ENCODE measurements at regions not wholly inside any gene's neighbourhood (a gene's known extent, or its start where the extent isn't known, plus 50 kb on each side); places are given as distances from the start of the nearest gene placed in this dataset.

DNA sequence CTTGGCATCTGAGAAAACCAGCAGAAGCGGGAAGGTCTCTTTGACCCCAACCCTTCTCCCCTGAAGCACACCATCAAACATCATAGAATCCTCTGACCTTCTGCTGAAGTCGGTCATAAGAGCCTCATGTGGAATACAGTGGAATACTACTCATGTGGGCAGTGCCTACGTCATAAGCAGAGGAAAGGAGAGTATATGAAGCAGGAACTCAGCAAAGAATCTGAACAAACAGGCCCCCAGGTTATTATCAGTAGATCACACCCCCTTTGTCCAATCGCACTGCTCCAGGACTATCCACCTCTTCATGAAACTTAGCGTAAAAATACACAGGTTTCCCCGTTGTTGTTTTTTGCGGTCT, 394.1 kb upstream of the PROK2 start:
- Histone ChIP-seq H3K27ac (no peak overlapping the region), H3K27me3 (ENCODE audit: insufficient read depth, low read depth) (peaks cover 4% of the 10 kb centered on the region; the same call in 1 of the 2 replicates), H3K4me2 (no peak overlapping the region), H4K20me1 (ENCODE audit: insufficient read depth) (no peaks in the 10 kb centered on the region), H3K4me3 (IDR thresholded peaks at IDR 0.05; ENCODE audit: insufficient read depth, low read depth, low read length) (no peak overlapping the region), H2AFZ (ENCODE audit: low read depth) (no peak overlapping the region), H3K4me1 (ENCODE audit: low read depth, poor library complexity, severe bottlenecking) (peaks cover 37% of the 10 kb centered on the region), H3K36me3 (ENCODE audit: insufficient read depth) (no peaks in the 10 kb centered on the region), H3K9ac (no peak overlapping the region), H3K79me2 (ENCODE audit: insufficient read depth, low read depth) (no peaks in the 10 kb centered on the region)
- TF ChIP-seq, protein P1, sequence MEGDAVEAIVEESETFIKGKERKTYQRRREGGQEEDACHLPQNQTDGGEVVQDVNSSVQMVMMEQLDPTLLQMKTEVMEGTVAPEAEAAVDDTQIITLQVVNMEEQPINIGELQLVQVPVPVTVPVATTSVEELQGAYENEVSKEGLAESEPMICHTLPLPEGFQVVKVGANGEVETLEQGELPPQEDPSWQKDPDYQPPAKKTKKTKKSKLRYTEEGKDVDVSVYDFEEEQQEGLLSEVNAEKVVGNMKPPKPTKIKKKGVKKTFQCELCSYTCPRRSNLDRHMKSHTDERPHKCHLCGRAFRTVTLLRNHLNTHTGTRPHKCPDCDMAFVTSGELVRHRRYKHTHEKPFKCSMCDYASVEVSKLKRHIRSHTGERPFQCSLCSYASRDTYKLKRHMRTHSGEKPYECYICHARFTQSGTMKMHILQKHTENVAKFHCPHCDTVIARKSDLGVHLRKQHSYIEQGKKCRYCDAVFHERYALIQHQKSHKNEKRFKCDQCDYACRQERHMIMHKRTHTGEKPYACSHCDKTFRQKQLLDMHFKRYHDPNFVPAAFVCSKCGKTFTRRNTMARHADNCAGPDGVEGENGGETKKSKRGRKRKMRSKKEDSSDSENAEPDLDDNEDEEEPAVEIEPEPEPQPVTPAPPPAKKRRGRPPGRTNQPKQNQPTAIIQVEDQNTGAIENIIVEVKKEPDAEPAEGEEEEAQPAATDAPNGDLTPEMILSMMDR (conservative IDR thresholded peaks at IDR 0.05; ENCODE audit: low read depth, low read length): no peak

DNA sequence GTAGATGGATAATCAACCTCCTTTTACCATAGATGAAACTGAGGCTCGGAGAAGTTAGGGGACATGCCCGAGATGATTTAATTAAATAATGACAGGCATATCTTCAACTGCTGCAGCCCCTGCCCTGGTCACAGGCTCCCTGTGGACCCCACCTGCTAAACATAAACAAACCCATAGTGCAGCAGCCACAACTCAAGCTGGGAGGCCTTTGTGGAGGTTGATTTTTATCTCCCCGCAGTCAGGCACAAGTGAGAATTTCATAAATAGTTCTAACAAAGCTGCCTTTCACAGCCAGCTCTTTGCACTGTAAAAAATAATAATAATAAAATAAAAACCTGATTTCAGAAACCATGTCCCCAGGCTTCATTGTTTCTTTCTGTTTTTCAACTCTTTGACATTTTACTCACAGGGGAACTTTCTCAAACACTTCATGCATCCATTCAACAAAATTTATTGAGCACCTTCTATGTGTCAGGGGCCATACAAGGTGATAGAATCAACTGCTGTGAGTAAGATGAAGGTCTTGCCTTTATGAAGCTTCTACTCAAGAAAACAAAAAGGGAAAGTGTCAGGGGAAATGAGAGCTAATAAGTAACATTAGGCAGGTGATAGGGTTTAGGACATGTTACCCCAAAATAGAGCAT, 393.6 kb upstream of the PROK2 start:
- Histone ChIP-seq H3K4me3 (IDR thresholded peaks at IDR 0.05; ENCODE audit: insufficient read depth, low read depth, low read length) (no peak overlapping the region), H3K4me2 (peak overlapping the region; percentile 66; the same call in 1 of the 2 replicates), H3K36me3 (ENCODE audit: insufficient read depth) (no peaks in the 10 kb centered on the region), H3K4me1 (ENCODE audit: low read depth, poor library complexity, severe bottlenecking) (peaks cover 37% of the 10 kb centered on the region), H3K27me3 (ENCODE audit: insufficient read depth, low read depth) (peaks cover 4% of the 10 kb centered on the region; the same call in 1 of the 2 replicates), H3K79me2 (ENCODE audit: insufficient read depth, low read depth) (no peaks in the 10 kb centered on the region), H3K27ac (no peak overlapping the region), H4K20me1 (ENCODE audit: insufficient read depth) (no peaks in the 10 kb centered on the region), H2AFZ (ENCODE audit: low read depth) (no peak overlapping the region), H3K9ac (no peak overlapping the region)
- TF ChIP-seq, protein P1 (conservative IDR thresholded peaks at IDR 0.05; ENCODE audit: low read depth, low read length): no peak

DNA sequence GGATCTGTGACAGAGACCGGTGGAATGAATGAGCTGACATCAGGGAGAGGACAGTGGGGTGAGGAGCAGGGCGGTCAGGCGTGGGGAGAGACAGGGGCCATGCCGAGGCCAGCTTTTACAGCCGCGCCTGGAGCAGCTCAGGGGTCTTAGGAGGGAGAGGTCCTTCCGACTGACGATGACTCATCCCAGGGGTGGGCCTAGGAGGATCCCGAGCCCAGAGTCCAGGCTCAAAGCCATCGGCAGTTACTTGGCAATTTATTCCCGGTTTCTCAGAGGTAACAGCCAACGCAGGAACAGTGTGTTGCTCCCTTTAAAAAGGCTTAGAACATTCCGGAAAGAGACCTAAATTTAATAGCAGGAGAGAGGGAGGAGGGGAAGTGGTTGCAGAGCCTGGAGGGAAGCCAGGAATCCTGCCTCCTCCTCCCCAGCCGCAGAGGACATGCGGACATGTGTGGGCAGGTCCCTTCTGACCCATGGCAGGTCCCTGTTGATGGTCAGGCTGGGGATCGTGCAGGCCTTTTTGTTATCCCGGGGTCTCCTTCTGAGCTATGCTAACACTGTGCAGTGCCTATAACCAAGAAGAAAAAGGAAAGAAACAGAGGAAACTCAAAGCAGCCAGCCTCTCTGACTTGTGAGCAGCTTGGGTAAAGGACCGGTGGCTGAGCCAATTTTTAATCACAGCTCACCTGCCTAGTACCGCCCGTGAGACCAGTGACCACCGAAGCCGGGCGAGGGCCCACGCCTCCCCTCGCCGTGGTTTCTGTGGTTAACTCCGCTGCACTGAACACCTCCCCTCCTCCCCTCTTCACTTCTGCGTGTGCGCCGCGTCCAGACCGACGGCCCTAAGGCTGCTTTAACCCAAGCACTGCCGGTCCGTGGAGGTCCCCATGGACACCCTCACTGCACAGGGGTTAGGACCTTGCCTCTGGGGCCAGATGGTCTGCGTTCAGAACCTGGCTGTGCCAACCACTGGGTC, 392.4 kb upstream of the PROK2 start:
- Histone ChIP-seq H3K36me3 (ENCODE audit: insufficient read depth) (no peaks in the 10 kb centered on the region), H3K9ac (no peak overlapping the region), H2AFZ (ENCODE audit: low read depth) (peak overlapping the region; percentile 14; the same call in 1 of the 2 replicates), H3K4me2 (peak overlapping the region; percentile 66), H3K4me1 (ENCODE audit: low read depth, poor library complexity, severe bottlenecking) (peaks cover 37% of the 10 kb centered on the region), H3K27ac (no peak overlapping the region), H3K4me3 (IDR thresholded peaks at IDR 0.05; ENCODE audit: insufficient read depth, low read depth, low read length) (no peak overlapping the region), H3K27me3 (ENCODE audit: insufficient read depth, low read depth) (peaks cover 4% of the 10 kb centered on the region; the same call in 1 of the 2 replicates), H3K79me2 (ENCODE audit: insufficient read depth, low read depth) (no peaks in the 10 kb centered on the region), H4K20me1 (ENCODE audit: insufficient read depth) (no peaks in the 10 kb centered on the region)
- TF ChIP-seq, protein P1 (conservative IDR thresholded peaks at IDR 0.05; ENCODE audit: low read depth, low read length): no peak

DNA sequence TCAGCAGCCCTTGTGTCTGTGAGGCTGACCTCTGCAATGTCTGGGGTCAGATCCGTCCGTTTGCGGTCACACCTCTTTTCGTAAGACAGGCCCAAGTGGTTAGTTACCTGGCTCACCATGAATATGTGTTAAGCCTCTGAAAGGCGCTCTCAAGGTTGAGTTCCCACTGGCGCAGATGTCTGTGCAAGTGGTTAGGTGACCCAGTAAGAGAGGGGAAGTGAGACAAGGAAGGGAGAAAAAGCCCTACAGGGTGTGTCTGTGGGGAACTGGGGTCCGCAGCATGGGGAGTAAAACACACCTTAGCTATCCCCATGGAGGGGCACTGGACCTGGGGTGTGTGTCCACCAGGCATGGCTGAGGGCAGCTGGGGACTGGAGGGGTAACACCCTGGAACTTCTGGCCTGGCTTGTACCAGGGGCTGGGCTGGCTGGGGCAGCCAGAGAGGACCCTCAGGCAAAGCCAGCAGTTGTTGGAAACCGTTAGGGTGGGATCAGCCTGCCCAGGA, 391.6 kb upstream of the PROK2 start:
- Histone ChIP-seq H3K4me3 (IDR thresholded peaks at IDR 0.05; ENCODE audit: insufficient read depth, low read depth, low read length) (no peak overlapping the region), H3K36me3 (ENCODE audit: insufficient read depth) (no peaks in the 10 kb centered on the region), H4K20me1 (ENCODE audit: insufficient read depth) (no peaks in the 10 kb centered on the region), H3K27me3 (ENCODE audit: insufficient read depth, low read depth) (peaks cover 4% of the 10 kb centered on the region; the same call in 1 of the 2 replicates), H3K4me1 (ENCODE audit: low read depth, poor library complexity, severe bottlenecking) (peaks cover 37% of the 10 kb centered on the region), H3K27ac (no peak overlapping the region), H3K9ac (no peak overlapping the region), H2AFZ (ENCODE audit: low read depth) (no peak overlapping the region), H3K79me2 (ENCODE audit: insufficient read depth, low read depth) (no peaks in the 10 kb centered on the region), H3K4me2 (peak overlapping the region; percentile 66)
- TF ChIP-seq, protein P1 (conservative IDR thresholded peaks at IDR 0.05; ENCODE audit: low read depth, low read length): no peak
